UCSD-AML1 (cell line): ENCODE measurements at regions not wholly inside any gene's neighbourhood (a gene's known extent, or its start where the extent isn't known, plus 50 kb on each side); places are given as distances from the start of the nearest gene placed in this dataset.

ENCODE experiments used
- DNase-seq: peaks from one replicate; lab custom pipeline; 2025; ENCODE audit not compliant: unreplicated experiment; lab: John Stamatoyannopoulos, UW

GRCh38 chr13:106433066-106433465 is 102.4 kb downstream of the EFNB2 start:
- DNase-seq = no peak

- DNase-seq = no peak
Observed at GRCh38 chr13:106432636-106433035, 102.8 kb downstream of the EFNB2 start.

GRCh38 chr13:106426909-106427308 is 108.6 kb downstream of the EFNB2 start:
- no peak for DNase-seq

GRCh38 chr13:106425661-106426060 is 109.8 kb downstream of the EFNB2 start:
- DNase-seq = no peak

- no peak for DNase-seq
Observed at GRCh38 chr13:106424805-106425204, 110.7 kb downstream of the EFNB2 start.

- no peak for DNase-seq
Observed at GRCh38 chr13:106423530-106423929, 111.9 kb downstream of the EFNB2 start.

GRCh38 chr13:106418556-106418955 is 116.9 kb downstream of the EFNB2 start:
- DNase-seq = no peak

- DNase-seq = no peak
Observed at GRCh38 chr13:106417467-106418110, 117.9 kb downstream of the EFNB2 start.

- no peak for DNase-seq
Observed at GRCh38 chr13:106416645-106417044, 118.8 kb downstream of the EFNB2 start.

- DNase-seq = no peak
Observed at GRCh38 chr13:106415971-106416370, 119.5 kb downstream of the EFNB2 start.

- DNase-seq = no peak
Observed at GRCh38 chr13:106415442-106415841, 120.0 kb downstream of the EFNB2 start.

- no peak for DNase-seq
Observed at GRCh38 chr13:106407338-106407737, 128.1 kb downstream of the EFNB2 start.

- DNase-seq = no peak
Observed at GRCh38 chr13:106405731-106406130, 129.7 kb downstream of the EFNB2 start.

GRCh38 chr13:106403280-106403679 is 132.2 kb downstream of the EFNB2 start:
- DNase-seq = no peak

- no peak for DNase-seq
Observed at GRCh38 chr13:106402866-106403265, 132.6 kb downstream of the EFNB2 start.

GRCh38 chr13:106401081-106401480 is 134.4 kb downstream of the EFNB2 start:
- no peak for DNase-seq

GRCh38 chr13:106400289-106400688 is 135.2 kb downstream of the EFNB2 start:
- no peak for DNase-seq

- DNase-seq = no peak
Observed at GRCh38 chr13:106398289-106398688, 137.2 kb downstream of the EFNB2 start.

- DNase-seq = no peak
Observed at GRCh38 chr13:106393776-106394175, 141.7 kb downstream of the EFNB2 start.

- DNase-seq = no peak
Observed at GRCh38 chr13:106391681-106392080, 143.8 kb downstream of the EFNB2 start.

GRCh38 chr13:106391271-106391670 is 144.2 kb downstream of the EFNB2 start:
- DNase-seq = no peak

- no peak for DNase-seq
Observed at GRCh38 chr13:106390367-106390766, 145.1 kb downstream of the EFNB2 start.

GRCh38 chr13:106385654-106386053 is 149.8 kb downstream of the EFNB2 start:
- DNase-seq = no peak
